OCI-LY3 (cell line): ENCODE measurements at regions not wholly inside any gene's neighbourhood (a gene's known extent, or its start where the extent isn't known, plus 50 kb on each side); places are given as distances from the start of the nearest gene placed in this dataset.

Experiments
- CTCF ChIP-seq: fragments of 200-600, 300-600 bp; sonication (generic); IDR thresholded peaks from 2 replicates; pipeline ENCODE4 v1.5.1; 2014; ENCODE audit warnings: antibody characterized with exemption, low read length, low read depth
- EZH2phosphoT487 ChIP-seq: fragments of 200-600 bp; shearing (Covaris generic); IDR thresholded peaks from 2 replicates; pipeline ENCODE4 v1.6.1; 2018; ENCODE audit warnings: antibody characterized with exemption, mixed run types, low read depth

- no peak for TF ChIP-seq CTCF
- no peak for TF ChIP-seq EZH2phosphoT487
Measured at GRCh38 chr22:49123621-49124192, 704.0 kb downstream of the BRD1 start.
